ENCODE measurements at regions not wholly inside any gene's neighbourhood (a gene's known extent, or its start where the extent isn't known, plus 50 kb on each side); places are given as distances from the start of the nearest gene placed in this dataset.

DNA sequence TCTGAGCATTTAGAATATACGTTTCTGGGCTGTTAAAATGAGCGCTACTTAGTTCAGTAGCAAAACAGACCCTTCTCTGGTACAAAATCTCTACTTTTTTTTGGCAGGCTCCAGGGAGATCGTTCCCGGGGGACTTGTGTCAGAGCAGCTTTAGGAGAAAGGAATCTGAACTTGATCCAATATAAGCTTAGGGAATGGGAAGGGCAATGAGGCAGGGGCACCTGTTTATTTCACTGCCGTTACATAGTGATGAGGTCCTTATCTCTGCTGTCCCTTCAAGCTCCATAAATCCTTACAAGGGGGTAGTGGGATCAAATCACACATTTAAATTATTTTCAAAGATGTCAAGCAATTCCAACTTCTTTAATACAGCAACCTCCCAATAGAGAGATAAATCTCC is 128.7 kb upstream of the BNIP2 start:
- TF ChIP-seq, protein P1, sequence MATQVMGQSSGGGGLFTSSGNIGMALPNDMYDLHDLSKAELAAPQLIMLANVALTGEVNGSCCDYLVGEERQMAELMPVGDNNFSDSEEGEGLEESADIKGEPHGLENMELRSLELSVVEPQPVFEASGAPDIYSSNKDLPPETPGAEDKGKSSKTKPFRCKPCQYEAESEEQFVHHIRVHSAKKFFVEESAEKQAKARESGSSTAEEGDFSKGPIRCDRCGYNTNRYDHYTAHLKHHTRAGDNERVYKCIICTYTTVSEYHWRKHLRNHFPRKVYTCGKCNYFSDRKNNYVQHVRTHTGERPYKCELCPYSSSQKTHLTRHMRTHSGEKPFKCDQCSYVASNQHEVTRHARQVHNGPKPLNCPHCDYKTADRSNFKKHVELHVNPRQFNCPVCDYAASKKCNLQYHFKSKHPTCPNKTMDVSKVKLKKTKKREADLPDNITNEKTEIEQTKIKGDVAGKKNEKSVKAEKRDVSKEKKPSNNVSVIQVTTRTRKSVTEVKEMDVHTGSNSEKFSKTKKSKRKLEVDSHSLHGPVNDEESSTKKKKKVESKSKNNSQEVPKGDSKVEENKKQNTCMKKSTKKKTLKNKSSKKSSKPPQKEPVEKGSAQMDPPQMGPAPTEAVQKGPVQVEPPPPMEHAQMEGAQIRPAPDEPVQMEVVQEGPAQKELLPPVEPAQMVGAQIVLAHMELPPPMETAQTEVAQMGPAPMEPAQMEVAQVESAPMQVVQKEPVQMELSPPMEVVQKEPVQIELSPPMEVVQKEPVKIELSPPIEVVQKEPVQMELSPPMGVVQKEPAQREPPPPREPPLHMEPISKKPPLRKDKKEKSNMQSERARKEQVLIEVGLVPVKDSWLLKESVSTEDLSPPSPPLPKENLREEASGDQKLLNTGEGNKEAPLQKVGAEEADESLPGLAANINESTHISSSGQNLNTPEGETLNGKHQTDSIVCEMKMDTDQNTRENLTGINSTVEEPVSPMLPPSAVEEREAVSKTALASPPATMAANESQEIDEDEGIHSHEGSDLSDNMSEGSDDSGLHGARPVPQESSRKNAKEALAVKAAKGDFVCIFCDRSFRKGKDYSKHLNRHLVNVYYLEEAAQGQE (IDR thresholded peaks at IDR 0.05; ENCODE audit: insufficient read depth in 1 of 2, low read depth in 2 of 2, low read length in 2 of 2) = no peak
- TF ChIP-seq POLR2AphosphoS5 (IDR thresholded peaks at IDR 0.05; ENCODE audit: low read depth, low read length) = no peak
- TF ChIP-seq TAF1 (IDR thresholded peaks at IDR 0.05; ENCODE audit: borderline replicate concordance, insufficient read depth, low read length) = no peak
- TF ChIP-seq SIN3A (IDR thresholded peaks at IDR 0.05; ENCODE audit: borderline replicate concordance, insufficient read depth, low read length) = no peak
- no peak for TF ChIP-seq FOXP2 (optimal IDR thresholded peaks at IDR 0.05; ENCODE audit: borderline replicate concordance, extremely low read depth, extremely low read length, insufficient read depth)
